ENCODE measurements at regions not wholly inside any gene's neighbourhood (a gene's known extent, or its start where the extent isn't known, plus 50 kb on each side); places are given as distances from the start of the nearest gene placed in this dataset.

DNA sequence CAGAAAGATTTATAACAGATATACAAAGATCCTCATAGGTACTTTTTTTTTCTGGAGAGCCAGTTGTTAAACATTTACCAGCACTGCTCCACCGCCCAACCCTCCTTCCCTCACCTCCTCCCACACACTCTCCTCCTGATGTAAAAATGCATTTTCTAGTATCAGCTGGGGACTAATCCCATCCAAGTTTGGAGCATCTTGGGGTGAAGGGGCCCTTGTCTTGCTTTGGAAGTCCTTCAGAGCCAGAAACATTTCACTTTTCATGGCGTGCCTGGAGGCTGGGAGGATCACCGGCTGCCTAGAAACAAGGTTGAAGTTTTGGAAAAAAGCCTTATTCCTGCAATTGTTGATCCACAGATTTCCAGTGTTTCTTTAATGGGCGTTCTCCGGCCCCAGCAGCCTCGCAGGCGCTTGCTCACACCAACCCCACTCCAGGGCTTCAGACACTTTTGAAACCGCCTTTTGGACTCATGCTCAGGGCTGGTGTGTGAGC is 165.1 kb upstream of the AFDN start:
- TF ChIP-seq, protein P1, sequence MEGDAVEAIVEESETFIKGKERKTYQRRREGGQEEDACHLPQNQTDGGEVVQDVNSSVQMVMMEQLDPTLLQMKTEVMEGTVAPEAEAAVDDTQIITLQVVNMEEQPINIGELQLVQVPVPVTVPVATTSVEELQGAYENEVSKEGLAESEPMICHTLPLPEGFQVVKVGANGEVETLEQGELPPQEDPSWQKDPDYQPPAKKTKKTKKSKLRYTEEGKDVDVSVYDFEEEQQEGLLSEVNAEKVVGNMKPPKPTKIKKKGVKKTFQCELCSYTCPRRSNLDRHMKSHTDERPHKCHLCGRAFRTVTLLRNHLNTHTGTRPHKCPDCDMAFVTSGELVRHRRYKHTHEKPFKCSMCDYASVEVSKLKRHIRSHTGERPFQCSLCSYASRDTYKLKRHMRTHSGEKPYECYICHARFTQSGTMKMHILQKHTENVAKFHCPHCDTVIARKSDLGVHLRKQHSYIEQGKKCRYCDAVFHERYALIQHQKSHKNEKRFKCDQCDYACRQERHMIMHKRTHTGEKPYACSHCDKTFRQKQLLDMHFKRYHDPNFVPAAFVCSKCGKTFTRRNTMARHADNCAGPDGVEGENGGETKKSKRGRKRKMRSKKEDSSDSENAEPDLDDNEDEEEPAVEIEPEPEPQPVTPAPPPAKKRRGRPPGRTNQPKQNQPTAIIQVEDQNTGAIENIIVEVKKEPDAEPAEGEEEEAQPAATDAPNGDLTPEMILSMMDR (IDR thresholded peaks at IDR 0.05; ENCODE audit: insufficient read depth, missing control alignments): no peak
- no peak for FAIRE-seq
- DNase-seq (ENCODE audit: insufficient read length, low spot score): no peak

DNA sequence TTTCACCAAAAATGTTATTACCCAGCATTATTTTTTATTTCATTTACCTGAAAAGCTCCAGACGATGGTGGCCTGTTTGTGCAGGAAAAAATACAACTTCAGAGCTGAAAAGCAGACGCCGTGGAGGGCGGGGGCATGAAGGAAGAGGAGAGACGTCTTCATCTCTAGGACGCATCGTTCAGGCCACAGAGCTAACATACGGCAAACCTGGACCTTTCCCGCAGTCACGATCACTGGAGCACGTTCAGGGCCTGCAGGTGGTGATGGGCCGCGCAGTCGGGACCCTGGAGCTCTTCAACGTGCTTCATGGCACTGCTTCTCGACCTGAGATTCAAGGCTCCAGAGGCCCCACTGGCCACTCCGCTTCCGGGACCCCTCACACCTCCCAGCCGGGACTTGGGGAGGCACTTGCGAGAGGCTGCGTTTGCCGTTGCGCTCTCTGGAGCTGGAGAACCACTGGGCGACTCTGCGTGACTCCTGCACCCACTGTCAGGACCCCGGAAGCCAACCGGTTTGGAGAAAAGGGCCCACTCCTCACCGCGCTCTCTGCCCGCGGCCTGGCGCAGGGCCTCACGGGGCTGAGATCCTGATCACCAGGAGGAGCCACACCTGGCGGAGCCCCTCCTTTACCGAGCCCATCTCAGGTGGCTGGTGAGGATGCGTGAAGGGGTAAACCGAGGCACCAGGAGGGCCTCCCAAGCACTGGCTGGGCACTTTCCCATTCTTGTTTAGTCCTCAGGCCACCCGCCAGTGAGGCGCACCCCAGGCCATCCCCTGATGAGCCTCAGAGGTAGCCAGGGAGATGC is 164.4 kb upstream of the AFDN start:
- TF ChIP-seq, protein P1 (IDR thresholded peaks at IDR 0.05; ENCODE audit: insufficient read depth, missing control alignments): no peak
- DNase-seq (ENCODE audit: insufficient read length, low spot score) (no peak), FAIRE-seq (no peak)

- TF ChIP-seq, protein P1 (IDR thresholded peaks at IDR 0.05; ENCODE audit: insufficient read depth, missing control alignments): no peak
- FAIRE-seq (no peak), DNase-seq (ENCODE audit: insufficient read length, low spot score) (no peak)
Measured at GRCh38 chr6:167662881-167663205, 163.9 kb upstream of the AFDN start.

GRCh38 chr6:167663316-167663715 is 163.4 kb upstream of the AFDN start:
- FAIRE-seq (no peak), DNase-seq (ENCODE audit: insufficient read length, low spot score) (no peak)
- TF ChIP-seq, protein P1 (IDR thresholded peaks at IDR 0.05; ENCODE audit: insufficient read depth, missing control alignments): no peak

- DNase-seq (ENCODE audit: insufficient read length, low spot score): no peak
- FAIRE-seq: no peak
- TF ChIP-seq, protein P1 (IDR thresholded peaks at IDR 0.05; ENCODE audit: insufficient read depth, missing control alignments): no peak
Measured at GRCh38 chr6:167663784-167664443, 162.8 kb upstream of the AFDN start.

DNA sequence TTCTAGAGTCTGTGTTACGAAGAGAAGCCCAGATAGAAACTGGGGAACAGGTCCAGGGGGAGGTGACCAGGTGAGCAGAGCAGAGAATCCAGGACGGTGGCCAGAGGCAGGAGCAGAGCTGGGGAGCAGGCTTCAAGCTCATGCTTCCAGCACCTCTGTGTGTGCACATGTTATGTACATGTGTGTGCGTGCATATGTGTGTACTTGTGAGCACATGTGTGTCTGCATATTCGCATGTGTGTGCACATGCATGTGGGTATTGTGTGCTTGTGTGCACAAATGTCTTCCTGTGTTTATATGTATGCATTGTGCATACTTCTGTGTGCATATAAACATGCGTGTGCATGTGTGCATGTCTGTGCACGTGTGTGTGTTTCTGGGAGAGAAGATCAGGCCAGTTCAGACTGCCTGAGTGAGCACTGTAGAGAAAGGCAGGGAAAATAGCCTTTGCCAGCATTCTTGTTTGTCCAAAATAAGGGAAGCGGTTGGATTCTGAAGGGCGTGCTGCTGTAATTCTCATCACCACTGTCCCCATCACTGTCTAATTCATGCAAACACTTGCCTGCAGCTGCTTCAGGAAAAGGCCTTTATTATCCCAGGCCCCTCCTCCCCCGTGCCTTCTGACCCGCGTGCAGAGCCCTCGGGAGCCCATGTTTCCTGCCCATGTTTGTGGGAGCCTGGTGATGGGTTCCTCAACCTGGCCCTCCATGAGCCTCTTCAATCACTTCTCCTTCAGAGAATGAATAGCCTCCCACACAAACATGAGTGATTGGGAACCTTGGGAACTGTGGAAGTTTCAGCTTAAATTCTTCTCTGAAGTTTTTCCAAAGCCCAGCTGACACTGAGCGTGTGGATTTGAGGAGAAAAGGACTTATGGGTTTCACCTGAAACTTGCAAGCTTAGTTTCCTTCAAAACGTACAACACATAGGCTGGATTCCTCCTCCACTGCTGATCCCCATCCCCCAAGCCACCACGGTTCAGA is 161.7 kb upstream of the AFDN start:
- FAIRE-seq (no peak), DNase-seq (ENCODE audit: insufficient read length, low spot score) (no peak)
- TF ChIP-seq, protein P1 (IDR thresholded peaks at IDR 0.05; ENCODE audit: insufficient read depth, missing control alignments): no peak

Data from D721Med (cell line).